ENCODE measurements at regions not wholly inside any gene's neighbourhood (a gene's known extent, or its start where the extent isn't known, plus 50 kb on each side); places are given as distances from the start of the nearest gene placed in this dataset.

DNA sequence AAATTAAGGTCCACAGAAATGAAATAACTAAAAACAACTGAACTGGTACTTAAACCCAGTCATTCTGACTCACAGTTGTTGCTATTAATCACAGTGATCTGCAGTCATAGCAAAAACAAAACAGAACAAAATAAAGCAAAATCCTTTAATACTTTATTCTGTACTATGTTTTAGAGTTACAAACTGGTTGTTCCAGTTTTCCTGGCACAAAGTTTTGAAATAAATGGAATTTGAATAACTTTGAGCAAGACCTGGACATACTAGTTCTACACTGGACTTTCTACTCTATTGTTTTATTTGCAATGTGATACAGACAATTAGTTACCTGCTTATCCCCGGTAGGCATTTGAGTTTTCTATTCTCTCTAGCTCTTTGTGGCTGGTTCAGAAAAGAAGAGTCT lies 147.9 kb downstream of the DMRT2 start:
- Histone ChIP-seq H3K4me2 (no peak overlapping the region), H2AFZ (no peak overlapping the region), H3K79me2 (no peaks in the 10 kb centered on the region), H3K9me3 (ENCODE audit: low read depth) (no peaks in the 10 kb centered on the region), H3K27ac (no peak overlapping the region), H3K4me1 (ENCODE audit: insufficient read depth) (no peaks in the 10 kb centered on the region), H3K36me3 (replicated peaks; ENCODE audit: insufficient read depth, low read depth) (no peaks in the 10 kb centered on the region), H3K9me2 (replicated peaks; ENCODE audit: insufficient read depth) (no peaks in the 10 kb centered on the region), H3K4me3 (no peak overlapping the region), H4K20me1 (ENCODE audit: insufficient read depth, poor library complexity, severe bottlenecking) (no peaks in the 10 kb centered on the region), H3K27me3 (no peaks in the 10 kb centered on the region)
- WGBS (ENCODE audit: low lambda C conversion rate, missing lambda C conversion rate), result 24% methylated on average over 1 of the region's 1 CpG
- DNase-seq (ENCODE audit: low spot score), result no peak
- TF ChIP-seq EZH2phosphoT487 (IDR thresholded peaks at IDR 0.05; ENCODE audit: low read depth, severe bottlenecking, unreplicated experiment), result no peak
- no peak for TF ChIP-seq EZH2 (IDR thresholded peaks at IDR 0.05; ENCODE audit: borderline replicate concordance)
- TF ChIP-seq, protein P1, sequence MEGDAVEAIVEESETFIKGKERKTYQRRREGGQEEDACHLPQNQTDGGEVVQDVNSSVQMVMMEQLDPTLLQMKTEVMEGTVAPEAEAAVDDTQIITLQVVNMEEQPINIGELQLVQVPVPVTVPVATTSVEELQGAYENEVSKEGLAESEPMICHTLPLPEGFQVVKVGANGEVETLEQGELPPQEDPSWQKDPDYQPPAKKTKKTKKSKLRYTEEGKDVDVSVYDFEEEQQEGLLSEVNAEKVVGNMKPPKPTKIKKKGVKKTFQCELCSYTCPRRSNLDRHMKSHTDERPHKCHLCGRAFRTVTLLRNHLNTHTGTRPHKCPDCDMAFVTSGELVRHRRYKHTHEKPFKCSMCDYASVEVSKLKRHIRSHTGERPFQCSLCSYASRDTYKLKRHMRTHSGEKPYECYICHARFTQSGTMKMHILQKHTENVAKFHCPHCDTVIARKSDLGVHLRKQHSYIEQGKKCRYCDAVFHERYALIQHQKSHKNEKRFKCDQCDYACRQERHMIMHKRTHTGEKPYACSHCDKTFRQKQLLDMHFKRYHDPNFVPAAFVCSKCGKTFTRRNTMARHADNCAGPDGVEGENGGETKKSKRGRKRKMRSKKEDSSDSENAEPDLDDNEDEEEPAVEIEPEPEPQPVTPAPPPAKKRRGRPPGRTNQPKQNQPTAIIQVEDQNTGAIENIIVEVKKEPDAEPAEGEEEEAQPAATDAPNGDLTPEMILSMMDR (IDR thresholded peaks at IDR 0.05; ENCODE audit: poor library complexity), result no peak

DNA sequence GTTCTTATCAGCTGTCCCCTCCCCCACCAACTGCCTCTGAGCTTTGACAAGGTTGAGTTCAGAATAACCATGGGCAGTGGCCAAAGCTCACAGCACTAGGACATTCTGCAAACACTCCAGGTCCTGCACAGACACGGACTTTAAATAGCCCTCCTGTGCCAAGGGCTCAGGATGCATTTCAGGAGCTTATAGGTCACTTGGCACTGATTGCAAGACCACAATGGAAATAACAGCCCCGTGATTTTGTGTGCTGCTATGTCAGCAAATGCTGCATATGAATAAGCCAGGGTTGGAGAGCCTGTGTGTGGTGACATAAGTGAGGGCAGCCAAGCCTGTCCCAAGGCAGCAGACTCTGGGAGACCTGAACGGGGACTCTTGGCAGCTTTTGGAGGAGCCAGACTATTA lies 150.7 kb downstream of the DMRT2 start:
- Histone ChIP-seq H3K4me3 (no peak overlapping the region), H3K36me3 (replicated peaks; ENCODE audit: insufficient read depth, low read depth) (no peaks in the 10 kb centered on the region), H3K27me3 (no peaks in the 10 kb centered on the region), H3K27ac (no peak overlapping the region), H3K9me3 (ENCODE audit: low read depth) (no peaks in the 10 kb centered on the region), H3K9me2 (replicated peaks; ENCODE audit: insufficient read depth) (no peaks in the 10 kb centered on the region), H3K4me1 (ENCODE audit: insufficient read depth) (no peaks in the 10 kb centered on the region), H3K4me2 (no peak overlapping the region), H3K79me2 (no peaks in the 10 kb centered on the region), H4K20me1 (ENCODE audit: insufficient read depth, poor library complexity, severe bottlenecking) (no peaks in the 10 kb centered on the region), H2AFZ (no peak overlapping the region)
- 43% methylated on average over 3 of the region's 3 CpGs for WGBS (ENCODE audit: low lambda C conversion rate, missing lambda C conversion rate)
- DNase-seq (ENCODE audit: low spot score), result no peak
- TF ChIP-seq, protein P1 (IDR thresholded peaks at IDR 0.05; ENCODE audit: poor library complexity), result no peak
- no peak for TF ChIP-seq EZH2phosphoT487 (IDR thresholded peaks at IDR 0.05; ENCODE audit: low read depth, severe bottlenecking, unreplicated experiment)
- TF ChIP-seq EZH2 (IDR thresholded peaks at IDR 0.05; ENCODE audit: borderline replicate concordance), result no peak

DNA sequence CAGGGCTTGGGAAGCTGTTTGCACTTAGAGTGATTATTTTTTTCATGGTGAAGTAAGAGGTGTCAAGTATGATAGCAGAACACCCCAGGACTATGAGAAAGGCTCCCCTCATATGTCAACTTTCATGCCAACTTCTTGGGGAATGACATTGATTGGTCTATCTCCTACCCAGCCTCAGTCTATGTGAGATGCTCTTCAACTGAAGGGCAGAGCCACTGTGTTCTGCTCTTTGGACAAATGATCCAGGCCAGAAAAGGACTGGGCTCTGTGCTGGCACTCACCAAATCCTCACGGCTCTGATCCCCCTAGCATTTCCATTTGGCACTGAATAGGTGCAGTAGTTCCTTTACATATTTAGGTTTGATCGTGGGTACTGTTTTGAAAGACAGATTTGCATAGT lies 151.1 kb downstream of the DMRT2 start:
- Histone ChIP-seq H3K4me3 (no peak overlapping the region), H3K36me3 (replicated peaks; ENCODE audit: insufficient read depth, low read depth) (no peaks in the 10 kb centered on the region), H3K9me3 (ENCODE audit: low read depth) (no peaks in the 10 kb centered on the region), H3K4me1 (ENCODE audit: insufficient read depth) (no peaks in the 10 kb centered on the region), H3K4me2 (no peak overlapping the region), H3K27ac (no peak overlapping the region), H2AFZ (no peak overlapping the region), H4K20me1 (ENCODE audit: insufficient read depth, poor library complexity, severe bottlenecking) (no peaks in the 10 kb centered on the region), H3K9me2 (replicated peaks; ENCODE audit: insufficient read depth) (no peaks in the 10 kb centered on the region), H3K79me2 (no peaks in the 10 kb centered on the region), H3K27me3 (no peaks in the 10 kb centered on the region)
- TF ChIP-seq EZH2phosphoT487 (IDR thresholded peaks at IDR 0.05; ENCODE audit: low read depth, severe bottlenecking, unreplicated experiment) (no peak), EZH2 (IDR thresholded peaks at IDR 0.05; ENCODE audit: borderline replicate concordance) (no peak)
- TF ChIP-seq, protein P1 (IDR thresholded peaks at IDR 0.05; ENCODE audit: poor library complexity), result no peak
- DNase-seq (ENCODE audit: low spot score), result no peak
- WGBS (ENCODE audit: low lambda C conversion rate, missing lambda C conversion rate), result 73% methylated on average over 2 of the region's 2 CpGs

DNA sequence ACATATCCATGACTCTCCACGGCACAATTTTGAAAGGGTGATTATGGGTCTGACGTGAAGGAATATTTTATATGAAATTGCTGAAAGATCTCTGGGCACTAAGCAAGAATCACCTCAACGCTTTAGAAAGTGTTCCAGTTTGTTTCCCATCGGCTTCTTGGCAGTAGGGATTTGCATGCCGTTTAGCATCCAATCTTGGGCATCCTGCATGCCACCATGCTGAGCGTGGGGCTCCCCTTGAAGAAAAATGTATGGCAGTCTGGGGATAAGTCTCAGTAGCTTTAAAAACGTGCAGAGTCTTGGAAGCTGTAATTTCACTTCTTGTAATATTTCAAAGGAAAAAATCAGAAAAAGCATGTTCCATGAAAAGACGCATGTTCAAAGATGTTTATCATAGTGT lies 151.7 kb downstream of the DMRT2 start:
- H2AFZ ChIP-seq, result no peak overlapping the region

More for the DNA sequence above, 151.7 kb downstream of the DMRT2 start:
- Histone ChIP-seq H3K9me2 (replicated peaks; ENCODE audit: insufficient read depth) (no peaks in the 10 kb centered on the region), H4K20me1 (ENCODE audit: insufficient read depth, poor library complexity, severe bottlenecking) (no peaks in the 10 kb centered on the region), H3K4me2 (no peak overlapping the region), H3K4me3 (no peak overlapping the region), H3K27ac (no peak overlapping the region), H3K36me3 (replicated peaks; ENCODE audit: insufficient read depth, low read depth) (no peaks in the 10 kb centered on the region), H3K27me3 (no peaks in the 10 kb centered on the region), H3K9me3 (ENCODE audit: low read depth) (no peaks in the 10 kb centered on the region), H3K4me1 (ENCODE audit: insufficient read depth) (no peaks in the 10 kb centered on the region), H3K79me2 (no peaks in the 10 kb centered on the region)
- TF ChIP-seq, protein P1 (IDR thresholded peaks at IDR 0.05; ENCODE audit: poor library complexity), result no peak
- TF ChIP-seq EZH2phosphoT487 (IDR thresholded peaks at IDR 0.05; ENCODE audit: low read depth, severe bottlenecking, unreplicated experiment), result no peak
- no peak for TF ChIP-seq EZH2 (IDR thresholded peaks at IDR 0.05; ENCODE audit: borderline replicate concordance)
- DNase-seq (ENCODE audit: low spot score), result no peak
- WGBS (ENCODE audit: low lambda C conversion rate, missing lambda C conversion rate), result 60% methylated on average over 8 of the region's 8 CpGs

Data from hepatocyte (in vitro differentiated cells).